GM12872 (cell line): ENCODE measurements at regions not wholly inside any gene's neighbourhood (a gene's known extent, or its start where the extent isn't known, plus 50 kb on each side); places are given as distances from the start of the nearest gene placed in this dataset.

Experiments
- CTCF ChIP-seq: IDR thresholded peaks from 3 replicates; pipeline ENCODE4 v1.5.1; 2011; ENCODE audit warnings: low read depth, mild to moderate bottlenecking, low read length, moderate library complexity; ENCODE audit not compliant: insufficient read depth

GRCh38 chr1:232150770-232151548 lies 479.0 kb downstream of the SIPA1L2 start:
- TF ChIP-seq CTCF: no peak

- TF ChIP-seq CTCF: no peak
These were observed 480.4 kb downstream of the SIPA1L2 start for GRCh38 chr1:232149287-232150201.

GRCh38 chr1:232147215-232147614 lies 482.7 kb downstream of the SIPA1L2 start:
- TF ChIP-seq CTCF: no peak

GRCh38 chr1:232146514-232146913 lies 483.4 kb downstream of the SIPA1L2 start:
- no peak for TF ChIP-seq CTCF

DNA sequence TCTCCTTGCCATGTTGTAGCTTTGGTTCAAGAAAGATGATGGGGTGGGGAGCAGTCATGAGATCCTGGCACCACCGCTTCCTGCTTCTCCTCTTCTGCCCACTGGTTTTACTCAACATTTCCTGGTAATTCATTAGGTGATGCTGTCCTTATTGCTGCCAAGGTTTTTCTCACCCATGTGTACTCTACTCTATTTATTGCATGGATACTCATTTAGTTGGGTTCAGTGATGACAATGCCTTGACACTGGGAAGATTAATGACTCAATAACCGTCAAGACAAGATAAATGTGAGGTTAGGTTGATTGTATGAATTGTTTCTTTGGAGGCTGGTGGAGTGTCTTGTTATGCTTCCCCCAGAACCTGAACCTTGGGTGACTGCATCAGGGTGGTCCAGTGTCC lies 484.2 kb downstream of the SIPA1L2 start:
- TF ChIP-seq CTCF: no peak

DNA sequence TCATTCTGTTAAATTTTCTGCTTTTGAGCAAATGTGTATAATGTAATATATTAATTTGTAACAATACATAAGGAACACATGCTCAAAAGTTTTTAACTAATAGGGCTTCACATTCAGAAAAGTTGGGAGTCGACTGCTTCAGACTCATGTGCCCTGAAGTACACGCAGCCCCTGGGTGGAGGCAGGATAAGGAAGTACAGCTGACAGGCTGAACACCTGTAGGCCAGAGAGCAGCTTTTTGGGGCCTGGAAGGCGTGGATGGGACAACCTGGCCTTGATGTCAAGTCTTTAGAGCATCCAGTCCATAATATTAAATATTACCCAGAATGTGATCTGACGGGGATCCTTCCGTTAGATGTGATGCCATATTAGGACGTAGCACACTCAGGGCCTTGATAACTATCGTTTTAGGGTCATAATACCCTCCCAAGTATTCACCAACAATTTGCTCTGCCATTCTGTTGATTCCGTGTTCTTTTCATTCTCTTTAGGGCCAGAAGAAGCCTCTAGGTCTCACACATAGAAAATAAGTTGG lies 485.2 kb downstream of the SIPA1L2 start:
- TF ChIP-seq CTCF: no peak

DNA sequence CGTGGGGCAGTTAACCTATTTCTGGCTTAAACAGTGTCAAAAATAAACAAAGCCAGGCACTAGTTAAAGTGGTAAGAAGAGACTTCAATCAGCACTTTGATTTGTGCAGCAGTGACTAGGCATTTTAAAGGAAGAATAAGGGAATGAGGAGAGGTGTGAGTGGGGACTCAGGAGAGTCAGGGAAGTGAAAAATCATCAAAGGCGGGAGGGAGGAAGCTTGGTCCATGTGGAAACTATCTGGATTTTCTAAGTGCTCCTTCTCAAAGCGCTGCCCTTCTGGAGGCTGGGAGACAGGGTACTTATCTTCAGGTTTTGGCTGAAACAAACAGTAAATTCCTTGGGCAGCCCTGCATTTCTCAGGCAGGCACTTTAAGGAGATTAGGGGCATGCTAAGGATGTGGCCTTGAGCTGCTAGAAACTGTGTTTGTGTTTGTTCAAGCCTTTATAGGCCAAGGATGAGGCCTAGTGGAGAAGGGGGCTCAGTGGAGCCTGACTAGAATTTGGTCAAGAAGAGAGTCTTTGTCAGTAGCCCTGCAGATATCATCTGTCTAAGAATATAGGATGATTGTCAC lies 486.5 kb downstream of the SIPA1L2 start:
- TF ChIP-seq CTCF: no peak
